GM18951 (cell line): ENCODE measurements at regions not wholly inside any gene's neighbourhood (a gene's known extent, or its start where the extent isn't known, plus 50 kb on each side); places are given as distances from the start of the nearest gene placed in this dataset.

ENCODE experiments used
- POLR2A ChIP-seq: IDR thresholded peaks from 4 replicates; pipeline ENCODE4 v1.6.1; 2011; ENCODE audit warnings: mild to moderate bottlenecking; ENCODE audit not compliant: insufficient read length, insufficient read depth; ENCODE audit errors: extremely low read depth
- in situ Hi-C: fragments of 300-500 bp; cut with MboI; formaldehyde crosslinking; loops from one replicate; pipeline ENCODE4 v1.12.0; 2022; ENCODE audit warnings: low sequenced_read_pairs, mixed read lengths, inconsistent platforms; ENCODE audit not compliant: unreplicated experiment

GRCh38 chr5:8478326-8478725 lies 609.4 kb downstream of the MTRR start:
- in situ Hi-C loops: no loop called here
- no peak for TF ChIP-seq POLR2A

GRCh38 chr5:8481007-8481406 lies 612.1 kb downstream of the MTRR start:
- in situ Hi-C loops: no loop called here
- no peak for TF ChIP-seq POLR2A

GRCh38 chr5:8491254-8491653 lies 622.3 kb downstream of the MTRR start:
- in situ Hi-C loops: no loop called here
- no peak for TF ChIP-seq POLR2A

- in situ Hi-C loops: no loop called here
These were observed 624.2 kb downstream of the MTRR start for GRCh38 chr5:8493176-8493575.

GRCh38 chr5:8500426-8500825 lies 631.5 kb downstream of the MTRR start:
- TF ChIP-seq POLR2A: no peak
- in situ Hi-C loops: no loop called here

More at GRCh38 chr5:8493176-8493575, 624.2 kb downstream of the MTRR start:
- TF ChIP-seq POLR2A: no peak

- in situ Hi-C loops: no loop called here
- TF ChIP-seq POLR2A: no peak
These were observed 636.2 kb downstream of the MTRR start for GRCh38 chr5:8505196-8505595.

- in situ Hi-C loops: no loop called here
- no peak for TF ChIP-seq POLR2A
These were observed 639.3 kb downstream of the MTRR start for GRCh38 chr5:8508231-8508630.

GRCh38 chr5:8516356-8516755 lies 647.4 kb downstream of the MTRR start:
- in situ Hi-C loops: no loop called here
- no peak for TF ChIP-seq POLR2A

- no peak for TF ChIP-seq POLR2A
- in situ Hi-C loops: no loop called here
These were observed 648.5 kb downstream of the MTRR start for GRCh38 chr5:8517456-8517855.

- in situ Hi-C loops: no loop called here
- TF ChIP-seq POLR2A: no peak
These were observed 652.0 kb downstream of the MTRR start for GRCh38 chr5:8520917-8521316.

- TF ChIP-seq POLR2A: no peak
- in situ Hi-C loops: no loop called here
These were observed 653.0 kb downstream of the MTRR start for GRCh38 chr5:8521991-8522390.

- TF ChIP-seq POLR2A: no peak
- in situ Hi-C loops: no loop called here
These were observed 653.7 kb downstream of the MTRR start for GRCh38 chr5:8522646-8523045.

GRCh38 chr5:8523501-8523900 lies 654.6 kb downstream of the MTRR start:
- TF ChIP-seq POLR2A: no peak
- in situ Hi-C loops: no loop called here

GRCh38 chr5:8525819-8526218 lies 656.9 kb downstream of the MTRR start:
- TF ChIP-seq POLR2A: no peak
- in situ Hi-C loops: no loop called here

GRCh38 chr5:8528106-8528505 lies 659.2 kb downstream of the MTRR start:
- in situ Hi-C loops: no loop called here
- TF ChIP-seq POLR2A: no peak
